Liver (tissue), 3 donors: ENCODE measurements at regions not wholly inside any gene's neighbourhood (a gene's known extent, or its start where the extent isn't known, plus 50 kb on each side); places are given as distances from the start of the nearest gene placed in this dataset.

Experiments
- HNF4G ChIP-seq: IDR thresholded peaks from 2 replicates; pipeline ENCODE4 v1.6.1; 2016; ENCODE audit warnings: antibody characterized with exemption
- RAD21 ChIP-seq, 2 donors: IDR thresholded peaks; 2 replicates each; pipeline ENCODE4 v1.6.1; 2016; ENCODE audit warnings: antibody characterized with exemption in 2 of 2, mild to moderate bottlenecking in 2 of 2
- SP1 ChIP-seq: IDR thresholded peaks from 2 replicates; pipeline ENCODE4 v1.6.1; 2018; ENCODE audit warnings: antibody characterized with exemption, mild to moderate bottlenecking
- TAF1 ChIP-seq: conservative IDR thresholded peaks from 2 replicates; pipeline ENCODE4 v1.6.1; 2016; ENCODE audit warnings: antibody characterized with exemption, mild to moderate bottlenecking
- TF ChIP-seq, protein P1 (sequence below): fragments of 150-350 bp; IDR thresholded peaks from 2 replicates; pipeline ENCODE4 v1.5.1; 2017; ENCODE audit warnings: improper control_type of control experiment, low read depth, low read length; ENCODE audit not compliant: missing input control
- TF ChIP-seq, protein P2 (sequence below): IDR thresholded peaks from 2 replicates; pipeline ENCODE4 v1.6.1; 2016; ENCODE audit warnings: antibody characterized with exemption
- donor health status: healthy.
- donor health status: healthy.

DNA sequence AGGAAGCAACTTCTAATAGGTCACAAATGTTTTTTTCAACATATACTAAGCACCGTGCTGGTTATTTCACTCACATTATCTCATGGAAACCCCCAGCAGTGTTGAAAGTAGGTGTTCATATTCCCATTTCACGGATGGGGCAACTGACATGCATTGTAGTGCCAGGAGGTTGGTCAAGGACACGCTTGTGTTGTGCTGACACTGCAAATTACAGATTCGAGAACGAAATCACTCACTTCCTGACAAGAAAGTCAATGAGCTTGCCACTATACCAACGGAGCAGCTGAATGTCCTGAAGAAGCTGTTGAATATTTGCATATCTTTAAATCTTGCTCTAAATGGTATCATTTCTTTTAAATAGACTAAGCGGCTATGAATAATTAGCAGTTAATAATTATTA lies 378.0 kb upstream of the C16orf82 start:
- TF ChIP-seq RAD21 (IDR thresholded peaks at IDR 0.05) (no peak), TAF1 (no peak), SP1 (no peak), HNF4G (no peak)
- TF ChIP-seq, protein P1, sequence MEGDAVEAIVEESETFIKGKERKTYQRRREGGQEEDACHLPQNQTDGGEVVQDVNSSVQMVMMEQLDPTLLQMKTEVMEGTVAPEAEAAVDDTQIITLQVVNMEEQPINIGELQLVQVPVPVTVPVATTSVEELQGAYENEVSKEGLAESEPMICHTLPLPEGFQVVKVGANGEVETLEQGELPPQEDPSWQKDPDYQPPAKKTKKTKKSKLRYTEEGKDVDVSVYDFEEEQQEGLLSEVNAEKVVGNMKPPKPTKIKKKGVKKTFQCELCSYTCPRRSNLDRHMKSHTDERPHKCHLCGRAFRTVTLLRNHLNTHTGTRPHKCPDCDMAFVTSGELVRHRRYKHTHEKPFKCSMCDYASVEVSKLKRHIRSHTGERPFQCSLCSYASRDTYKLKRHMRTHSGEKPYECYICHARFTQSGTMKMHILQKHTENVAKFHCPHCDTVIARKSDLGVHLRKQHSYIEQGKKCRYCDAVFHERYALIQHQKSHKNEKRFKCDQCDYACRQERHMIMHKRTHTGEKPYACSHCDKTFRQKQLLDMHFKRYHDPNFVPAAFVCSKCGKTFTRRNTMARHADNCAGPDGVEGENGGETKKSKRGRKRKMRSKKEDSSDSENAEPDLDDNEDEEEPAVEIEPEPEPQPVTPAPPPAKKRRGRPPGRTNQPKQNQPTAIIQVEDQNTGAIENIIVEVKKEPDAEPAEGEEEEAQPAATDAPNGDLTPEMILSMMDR, result no peak
- TF ChIP-seq, protein P2, sequence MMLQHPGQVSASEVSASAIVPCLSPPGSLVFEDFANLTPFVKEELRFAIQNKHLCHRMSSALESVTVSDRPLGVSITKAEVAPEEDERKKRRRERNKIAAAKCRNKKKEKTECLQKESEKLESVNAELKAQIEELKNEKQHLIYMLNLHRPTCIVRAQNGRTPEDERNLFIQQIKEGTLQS, result no peak
